NCI-H510A (cell line): ENCODE measurements at regions not wholly inside any gene's neighbourhood (a gene's known extent, or its start where the extent isn't known, plus 50 kb on each side); places are given as distances from the start of the nearest gene placed in this dataset.
A peak's percentile ranks its signal among the peaks of the same experiment; 100 is the strongest.
"Not testable (repeated sequence)": the region's sequence is repeated elsewhere in the genome, so short reads cannot be mapped to it uniquely, and the experiment has no call there.

Experiments used
- DNase-seq: peaks from one replicate; lab custom pipeline; 2025; lab: John Stamatoyannopoulos, UW

- not testable (repeated sequence) for DNase-seq
Measured at GRCh38 chr1:243074224-243074623, 180.9 kb downstream of the CEP170 start.

DNA sequence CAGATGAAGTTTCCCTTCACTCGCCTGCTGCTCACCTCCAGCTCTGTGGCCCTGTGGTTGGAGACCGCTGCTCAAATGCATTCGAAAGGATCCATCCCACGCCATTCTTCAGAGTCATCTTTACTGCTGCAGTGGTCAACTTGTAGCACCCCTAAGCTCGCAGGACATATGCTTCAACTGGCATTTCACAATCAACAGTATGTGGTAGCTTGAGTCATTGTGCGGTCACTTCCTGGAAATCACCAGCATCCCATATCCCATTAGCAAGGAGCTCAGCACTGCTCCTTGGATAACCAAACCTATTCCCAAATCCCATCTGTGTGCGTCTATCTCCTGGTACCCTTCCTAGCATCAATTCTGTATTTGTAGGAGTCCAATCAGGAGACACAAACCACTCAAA lies 188.0 kb downstream of the CEP170 start:
- not testable (repeated sequence) for DNase-seq

DNA sequence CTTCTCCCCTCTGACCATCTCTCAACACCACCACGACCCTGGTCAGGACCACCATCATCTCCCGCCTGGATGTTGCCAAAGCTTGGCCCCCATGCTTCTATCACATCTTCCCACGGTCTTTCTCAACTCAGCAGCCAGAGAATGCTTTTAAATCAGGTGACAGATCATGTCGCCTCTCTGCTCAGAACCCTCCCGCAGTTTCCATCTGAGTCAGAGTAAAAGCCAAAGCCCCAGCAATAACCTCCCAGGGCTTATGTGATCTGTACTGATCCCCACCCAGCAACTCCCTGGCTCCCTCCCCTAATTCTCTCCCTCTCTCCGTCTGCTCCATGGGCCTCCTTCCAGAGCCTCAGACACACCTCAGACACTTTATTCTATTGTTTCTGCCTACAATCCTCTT lies 193.1 kb downstream of the CEP170 start:
- DNase-seq: not testable (repeated sequence)

DNA sequence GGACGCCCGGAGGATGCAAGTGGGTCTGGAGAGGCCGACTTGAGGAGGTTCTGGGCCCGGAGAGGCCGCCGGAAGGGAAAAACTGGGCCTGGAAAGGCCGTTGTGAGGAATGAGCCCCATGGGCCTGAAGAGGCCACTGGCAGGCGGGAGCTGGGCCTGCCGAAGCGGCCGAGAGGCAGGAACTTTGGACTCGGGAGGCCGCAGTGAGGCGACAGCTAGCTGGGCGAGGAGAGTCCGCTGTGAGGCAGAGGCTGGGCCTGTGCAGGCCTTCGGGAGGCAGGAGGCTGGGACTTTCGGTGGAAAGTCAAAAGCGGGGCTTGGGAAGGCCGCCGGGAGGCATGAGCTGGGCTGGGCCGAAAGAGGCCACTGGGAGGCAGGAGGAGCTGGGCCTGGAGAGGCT lies 199.6 kb downstream of the CEP170 start:
- not testable (repeated sequence) for DNase-seq

DNA sequence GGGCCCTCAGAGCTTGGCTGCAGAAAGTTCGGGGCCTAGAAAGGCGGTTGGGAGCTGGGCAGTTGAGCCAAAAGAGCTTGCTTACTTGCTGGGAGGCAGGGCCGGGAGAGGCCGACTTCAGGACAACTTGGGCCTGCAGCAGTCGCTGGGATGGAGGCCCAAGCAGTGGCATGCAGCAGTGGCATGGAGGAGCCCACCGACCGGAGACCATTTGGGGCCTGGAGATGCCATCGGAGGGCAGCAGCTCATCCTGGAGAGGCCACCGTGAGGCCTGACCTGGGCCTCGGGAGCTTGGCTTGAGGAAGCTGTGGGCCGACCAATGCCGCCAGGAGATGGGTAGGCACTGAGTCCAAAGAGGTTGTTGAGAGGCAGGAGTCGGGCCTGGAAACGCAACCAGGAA lies 200.0 kb downstream of the CEP170 start:
- not testable (repeated sequence) for DNase-seq

- DNase-seq: not testable (repeated sequence)
Measured at GRCh38 chr1:243054681-243055080, 200.4 kb downstream of the CEP170 start.

- DNase-seq: not testable (repeated sequence)
Measured at GRCh38 chr1:243053048-243053447, 202.0 kb downstream of the CEP170 start.

- DNase-seq: not testable (repeated sequence)
Measured at GRCh38 chr1:243050613-243051012, 204.5 kb downstream of the CEP170 start.

DNA sequence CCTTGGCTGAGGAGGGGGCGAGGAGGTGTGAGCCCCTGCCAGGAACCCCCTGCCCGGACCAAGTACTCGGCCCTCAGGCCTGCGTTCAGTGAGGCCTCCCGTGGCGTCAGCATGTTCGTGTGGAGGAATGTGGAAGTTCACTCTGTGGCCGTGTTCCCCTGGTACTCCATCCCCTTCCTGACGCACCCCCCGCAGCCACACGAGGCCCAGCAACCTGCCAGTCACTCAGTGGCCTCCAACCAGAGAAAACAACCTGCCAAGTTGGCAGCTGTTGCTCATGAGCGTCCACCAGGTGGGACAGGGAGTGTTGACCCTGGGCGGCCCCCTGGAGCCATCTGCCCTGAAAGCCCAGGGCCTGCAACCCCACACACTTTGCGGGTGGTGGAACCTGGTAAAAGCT lies 205.4 kb downstream of the CEP170 start:
- not testable (repeated sequence) for DNase-seq

GRCh38 chr1:243021365-243021764 lies 233.7 kb downstream of the CEP170 start:
- DNase-seq: not testable (repeated sequence)

- not testable (repeated sequence) for DNase-seq
Measured at GRCh38 chr1:243019030-243019635, 235.9 kb downstream of the CEP170 start.

- DNase-seq: not testable (repeated sequence)
Measured at GRCh38 chr1:243010719-243011118, 244.4 kb downstream of the CEP170 start.

GRCh38 chr1:243001003-243001402 lies 254.1 kb downstream of the CEP170 start:
- not testable (repeated sequence) for DNase-seq

GRCh38 chr1:242992776-242993175 lies 262.3 kb downstream of the CEP170 start:
- DNase-seq: not testable (repeated sequence)

DNA sequence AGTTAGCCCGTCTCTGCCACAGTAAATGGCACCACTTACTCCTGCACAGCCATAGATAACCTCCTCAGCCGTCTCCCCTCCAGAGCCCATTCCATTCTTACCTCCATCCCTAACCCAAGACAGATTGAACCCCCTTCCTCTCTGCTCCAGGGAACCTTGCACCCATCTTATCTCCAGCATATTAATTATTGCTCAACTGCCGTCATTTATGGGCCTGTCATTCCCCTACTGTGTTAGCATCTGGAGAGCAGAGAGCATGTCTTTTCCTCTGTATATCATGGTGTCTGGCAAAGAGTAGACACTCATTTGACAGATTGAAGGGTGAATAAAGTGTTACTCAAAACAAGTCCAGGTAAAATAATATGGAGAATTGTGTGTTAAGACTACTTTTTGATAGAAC lies 270.0 kb downstream of the CEP170 start:
- DNase-seq: not testable (repeated sequence)

DNA sequence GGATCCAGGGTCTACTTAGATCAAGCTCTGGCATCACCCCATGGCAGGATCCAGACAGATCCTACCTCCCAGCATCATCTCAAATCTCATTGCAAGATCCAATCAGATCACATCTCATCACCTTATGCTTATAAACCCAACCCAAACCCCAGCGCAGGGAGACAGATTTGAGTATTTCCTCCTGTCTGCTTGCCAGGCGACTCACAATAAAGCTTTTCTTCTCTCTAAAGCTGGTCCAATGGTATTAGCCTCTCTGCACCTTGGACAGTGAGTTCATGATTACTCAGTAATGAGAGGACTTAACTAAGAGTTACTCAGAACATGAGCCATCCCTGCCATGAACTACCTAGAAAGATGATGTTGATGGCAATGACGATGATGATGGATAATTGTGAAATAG lies 281.7 kb downstream of the CEP170 start:
- DNase-seq: not testable (repeated sequence)

- no peak for DNase-seq
Measured at GRCh38 chr1:242966892-242967291, 288.2 kb downstream of the CEP170 start.

- not testable (repeated sequence) for DNase-seq
Measured at GRCh38 chr1:242959397-242959796, 295.7 kb downstream of the CEP170 start.

GRCh38 chr1:242954945-242955344 lies 300.1 kb downstream of the CEP170 start:
- not testable (repeated sequence) for DNase-seq

GRCh38 chr1:242946206-242946605 lies 308.9 kb downstream of the CEP170 start:
- no peak for DNase-seq

DNA sequence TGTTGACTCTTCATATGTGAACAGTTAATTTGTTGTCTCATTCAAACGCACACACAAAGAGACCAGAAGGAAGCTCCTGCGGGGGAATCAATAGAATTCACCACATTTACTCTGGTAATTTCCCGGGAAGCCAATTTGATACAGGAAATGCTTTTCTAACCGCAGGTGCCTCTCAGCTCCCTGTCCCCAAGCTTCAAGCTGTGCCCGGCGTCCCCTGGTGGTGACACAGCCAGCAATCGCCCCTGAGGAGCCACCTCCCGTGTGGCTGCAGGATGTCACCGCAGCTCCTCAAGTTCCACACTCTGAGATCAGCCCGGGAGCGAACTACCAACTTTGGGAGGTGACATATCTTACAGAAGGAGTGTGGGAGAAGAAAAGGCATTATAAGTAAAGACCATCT lies 318.4 kb downstream of the CEP170 start:
- peak; percentile 17 for DNase-seq

- not testable (repeated sequence) for DNase-seq
Measured at GRCh38 chr1:242924717-242925116, 330.4 kb downstream of the CEP170 start.

DNA sequence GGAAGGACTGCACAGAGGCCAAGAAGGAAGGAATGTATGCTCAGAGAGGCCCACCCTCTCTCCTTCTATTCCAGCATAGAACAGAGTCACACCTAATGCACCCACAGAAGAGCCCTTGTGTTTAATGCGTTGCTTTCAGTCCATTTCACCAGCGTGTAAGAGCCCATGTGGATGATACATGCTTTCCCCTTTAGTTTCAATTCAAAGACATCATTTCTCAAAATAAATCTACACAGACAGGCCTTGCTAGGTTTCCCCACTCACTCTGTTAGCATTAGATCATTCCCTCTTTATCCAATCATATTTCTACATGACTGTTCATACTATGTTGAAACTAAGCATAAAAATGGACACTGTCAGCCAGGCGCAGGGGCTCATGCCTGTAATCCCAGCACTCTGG lies 331.5 kb downstream of the CEP170 start:
- DNase-seq: not testable (repeated sequence)

DNA sequence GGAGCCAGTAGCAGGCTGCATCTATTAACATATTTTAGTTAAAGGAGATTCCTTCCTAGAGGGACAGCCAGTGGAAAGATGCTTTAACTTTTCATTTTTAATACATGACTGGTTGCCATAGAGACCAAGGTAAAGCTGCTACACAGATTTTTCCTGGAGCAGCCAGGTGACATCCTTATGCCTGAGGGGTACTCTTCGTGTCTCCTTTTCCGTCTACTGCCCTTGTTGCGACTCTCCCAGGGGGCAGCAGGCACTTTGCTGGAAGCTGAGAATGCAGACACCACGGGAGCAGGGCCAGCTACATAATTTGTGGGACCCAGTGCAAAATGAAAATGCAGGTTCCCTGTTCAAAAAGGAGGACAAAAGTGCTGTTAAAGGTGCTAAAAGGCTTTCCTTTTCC lies 340.4 kb downstream of the CEP170 start:
- not testable (repeated sequence) for DNase-seq
